Prostate gland (tissue), 2 donors: ENCODE measurements at regions not wholly inside any gene's neighbourhood (a gene's known extent, or its start where the extent isn't known, plus 50 kb on each side); places are given as distances from the start of the nearest gene placed in this dataset.

Source experiments
- CTCF ChIP-seq, 4 experiments: fragments of 200-600 bp in 2 of 4; fragments of 450-650 bp in 2 of 4; sonication (generic) in 2 of 4; IDR thresholded peaks; 1 replicate in 3 of 4; 2 replicates in 1 of 4; pipeline ENCODE4 v1.5.1; 2016 to 2019; ENCODE audit warnings: antibody characterized with exemption in 4 of 4, mild to moderate bottlenecking in 2 of 4, moderate library complexity in 2 of 4
- POLR2A ChIP-seq: fragments of 450-650 bp; IDR thresholded peaks from one replicate; pipeline ENCODE4 v1.6.1; 2016; ENCODE audit warnings: antibody characterized with exemption, mild to moderate bottlenecking
- POLR2AphosphoS5 ChIP-seq: sonication (generic); formaldehyde crosslinking; IDR thresholded peaks from one replicate; pipeline ENCODE4 v1.6.1; 2017; ENCODE audit warnings: antibody characterized with exemption

GRCh38 chr5:101574017-101574416 is 670.9 kb upstream of the ST8SIA4 start:
- TF ChIP-seq POLR2AphosphoS5 (no peak), CTCF (IDR thresholded peaks at IDR 0.05) (no peak), POLR2A (no peak)
